GM12878 (cell line): ENCODE measurements at regions not wholly inside any gene's neighbourhood (a gene's known extent, or its start where the extent isn't known, plus 50 kb on each side); places are given as distances from the start of the nearest gene placed in this dataset.
A peak's percentile ranks its signal among the peaks of the same experiment; 100 is the strongest.
"Not testable (repeated sequence)": the region's sequence is repeated elsewhere in the genome, so short reads cannot be mapped to it uniquely, and the experiment has no call there.

Experiments used
- ATAC-seq: fragments of 200-7000 bp; cut with Tn5 transposase; 3 replicates; pipeline ENCODE4 v1.9.1; 2020; ENCODE audit warnings: mild to moderate bottlenecking, moderate library complexity
- BruUV-seq: library from RNA; stranded (reverse); fragments of 400-500 nt; replicated peaks from 2 replicates; lab custom pipeline; 2021; lab: Mats Ljungman, UMichigan
- CTCF ChIA-PET: fragments of 300-600 bp; sonication (Branson Sonifier 250); formaldehyde crosslinking; extraction: SDS; loops from one replicate; lab custom pipeline; 2021; ENCODE audit warnings: inconsistent platforms; lab: Yijun Ruan, JAX
- POLR2A ChIA-PET: fragments of 350-600 bp; formaldehyde crosslinking; extraction: SDS; loops from one replicate; lab custom pipeline; 2021; ENCODE audit warnings: inconsistent platforms; lab: Charles Lee
- RAD21 ChIA-PET: fragments of 300-600 bp; sonication (Branson Sonifier 250); formaldehyde crosslinking; loops from one replicate; lab custom pipeline; 2023; ENCODE audit warnings: antibody characterized with exemption; ENCODE audit not compliant: unreplicated experiment; lab: Charles Lee
- SMC1A ChIA-PET: fragments of 300-600 bp; sonication (Branson Sonifier 250); formaldehyde crosslinking; loops from one replicate; lab custom pipeline; 2023; ENCODE audit not compliant: unreplicated experiment, uncharacterized antibody; lab: Charles Lee
- DNase-seq: peaks from one replicate; pipeline ENCODE4 v3.0.0-alpha.2; 2011; ENCODE audit warnings: low read depth, low spot score
- FAIRE-seq: peaks from 3 replicates; lab custom pipeline; 2011; peaks lifted over from hg19 to GRCh38; lab: Jason Lieb, UNC
- H2AFZ ChIP-seq: 2 replicates; pipeline ENCODE4 v1.6.0; 2011; ENCODE audit warnings: low read depth, low read length, control low read depth; ENCODE audit not compliant: control insufficient read depth
- H3K27ac ChIP-seq: 2 replicates; pipeline ENCODE4 v1.5.1; 2011; ENCODE audit warnings: control low read depth; ENCODE audit not compliant: control insufficient read depth, insufficient read depth
- H3K27me3 ChIP-seq, 2 experiments: replicated peaks in 1 of 2; 2 replicates each; pipeline versions ENCODE4 v1.6.0 to v1.6.1; 2011; ENCODE audit warnings: low read length in 1 of 2; ENCODE audit not compliant: control insufficient read depth in 2 of 2, insufficient read depth in 2 of 2
- H3K36me3 ChIP-seq, 2 experiments: 2 replicates each; pipeline ENCODE4 v1.5.1; 2011; ENCODE audit warnings: low read length in 1 of 2; ENCODE audit not compliant: control insufficient read depth in 2 of 2, insufficient read depth in 2 of 2
- H3K4me1 ChIP-seq: 2 replicates; pipeline ENCODE4 v1.6.1; 2011; ENCODE audit warnings: mild to moderate bottlenecking, low read length, moderate library complexity, mixed read lengths; ENCODE audit not compliant: control insufficient read depth, insufficient read depth
- H3K4me2 ChIP-seq: 2 replicates; pipeline ENCODE4 v1.6.0; 2011; ENCODE audit warnings: control low read depth; ENCODE audit not compliant: control insufficient read depth, insufficient read depth
- H3K4me3 ChIP-seq: fragments of 200-600 bp; sonication (generic); 2 replicates; pipeline ENCODE4 v1.5.1; 2016
- H3K79me2 ChIP-seq: 2 replicates; pipeline ENCODE4 v1.6.0; 2011; ENCODE audit warnings: low read length; ENCODE audit not compliant: control insufficient read depth, insufficient read depth
- H3K9ac ChIP-seq: 2 replicates; pipeline ENCODE4 v1.8.0; 2011; ENCODE audit warnings: low read length, control low read depth, mixed read lengths; ENCODE audit not compliant: control insufficient read depth, insufficient read depth
- H3K9me3 ChIP-seq: replicated peaks from 3 replicates; pipeline ENCODE4 v1.5.1; 2011; ENCODE audit warnings: mild to moderate bottlenecking, low read length; ENCODE audit not compliant: control insufficient read depth, insufficient read depth
- H4K20me1 ChIP-seq: 2 replicates; pipeline ENCODE4 v1.6.0; 2011; ENCODE audit not compliant: control insufficient read depth, insufficient read depth
- BCL11A ChIP-seq: IDR thresholded peaks from 2 replicates; pipeline ENCODE4 v1.6.1; 2011; ENCODE audit warnings: low read depth, low read length
- MEF2B ChIP-seq: fragments of 450-650 bp; IDR thresholded peaks from 2 replicates; pipeline ENCODE4 v1.6.1; 2018; ENCODE audit warnings: mild to moderate bottlenecking, moderate library complexity; ENCODE audit not compliant: partially characterized antibody, poor library complexity, severe bottlenecking
- PAX8 ChIP-seq: fragments of 450-650 bp; IDR thresholded peaks from 2 replicates; pipeline ENCODE4 v1.6.1; 2017; ENCODE audit warnings: mild to moderate bottlenecking, moderate library complexity
- PKNOX1 ChIP-seq: fragments of 450-650 bp; IDR thresholded peaks from 2 replicates; pipeline ENCODE4 v1.6.1; 2016; ENCODE audit warnings: mild to moderate bottlenecking
- WGBS: methylation state at CpG from one replicate; pipeline ENCODE4 v1.1.6; 2016; ENCODE audit warnings: low lambda C conversion rate; ENCODE audit not compliant: insufficient replicate concordance, insufficient coverage; ENCODE audit errors: missing lambda C conversion rate; 5-methylcytosine and 5-hydroxymethylcytosine counted together
- in situ Hi-C: fragments of 300-500 bp; cut with MboI; formaldehyde crosslinking; loops from 9 replicates; pipeline ENCODE4 v1.14.3; 2018; ENCODE audit warnings: mixed read lengths
- intact Hi-C: fragments of 100-400 bp; cut with micrococcal nuclease; formaldehyde crosslinking; loops from one replicate; pipeline ENCODE4 v1.14.2; 2022; ENCODE audit not compliant: unreplicated experiment

GRCh38 chr12:96128292-96128691 is 65.9 kb upstream of the ELK3 start:
- POLR2A ChIA-PET, DNase-seq, FAIRE-seq, H3K4me2 ChIP-seq, BruUV-seq: not testable (repeated sequence)
- TF ChIP-seq MEF2B: peak; percentile 71
- TF ChIP-seq, all 136 proteins: peak for 1; not testable (repeated sequence) for 135
- H3K9ac ChIP-seq, H3K79me2 ChIP-seq, H4K20me1 ChIP-seq, H3K9me3 ChIP-seq, H2AFZ ChIP-seq, H3K4me1 ChIP-seq, SMC1A ChIA-PET, H3K27me3 ChIP-seq, ATAC-seq, in situ Hi-C loops, RAD21 ChIA-PET, H3K27ac ChIP-seq, H3K36me3 ChIP-seq, H3K4me3 ChIP-seq, intact Hi-C loops: not testable (repeated sequence)
- WGBS: 30% methylated on average over 7 of the region's 7 CpGs
- CTCF ChIA-PET: interaction anchor here (0.9 kb wide), 1 partner anchor 84 kb away, joined by 4 read pairs; no protein-coding TSS in a partner anchor

- 0 out of 4 replicates have a peak, but pooled peaks cover 2% of the 10 kb centered on the region in 2 experiments for H3K27me3 ChIP-seq
- WGBS: 57% methylated on average over 15 of the region's 15 CpGs
- H3K9ac ChIP-seq: no peak overlapping the region
- H3K79me2 ChIP-seq: no peaks in the 10 kb centered on the region
- ATAC-seq (no peak), DNase-seq (no peak), FAIRE-seq (no peak)
- H3K27ac ChIP-seq: no peak overlapping the region
- POLR2A ChIA-PET: no interaction called here
- TF ChIP-seq PKNOX1: no peak
- no peak for TF ChIP-seq BCL11A
- TF ChIP-seq PAX8: no peak
- no peak overlapping the region for H3K4me2 ChIP-seq
- in situ Hi-C loops: no loop called here
- SMC1A ChIA-PET: interaction anchor here (1.1 to 2.6 kb wide), 2 partner anchors 85 kb away, joined by 3 to 10 read pairs; no protein-coding TSS in a partner anchor
- no peaks in the 10 kb centered on the region for H4K20me1 ChIP-seq
- CTCF ChIA-PET: interaction anchor here (1.0 kb wide), 1 partner anchor 84 kb away, joined by 4 read pairs; no protein-coding TSS in a partner anchor
- RAD21 ChIA-PET: interaction anchor here (1.1 kb wide), 1 partner anchor 85 kb away, joined by 3 read pairs; no protein-coding TSS in a partner anchor
- no peak overlapping the region for H3K4me3 ChIP-seq
- H3K9me3 ChIP-seq: peaks cover 3% of the 10 kb centered on the region; the same call in 1 of the 3 replicates
- no TSS peak for BruUV-seq
- intact Hi-C loops: no loop called here
- H2AFZ ChIP-seq: no peak overlapping the region
- H3K36me3 ChIP-seq: no peaks in the 10 kb centered on the region
- H3K4me1 ChIP-seq: no peaks in the 10 kb centered on the region
These were observed 63.6 kb upstream of the ELK3 start for GRCh38 chr12:96130396-96131059.
